ENCODE measurements at regions not wholly inside any gene's neighbourhood (a gene's known extent, or its start where the extent isn't known, plus 50 kb on each side); places are given as distances from the start of the nearest gene placed in this dataset.
A peak's percentile ranks its signal among the peaks of the same experiment; 100 is the strongest.

- H3K36me3 ChIP-seq (replicated peaks in 1 of 2; ENCODE audit: control extremely low read depth in 1 of 2, control insufficient read depth in 1 of 2, extremely low read depth in 1 of 2, insufficient read depth in 2 of 2, low read length in 1 of 2) = no peaks in the 10 kb centered on the region
- H3K9me3 ChIP-seq (ENCODE audit: control extremely low read depth in 1 of 3, control insufficient read depth in 2 of 3, insufficient read depth in 1 of 3, low read length in 2 of 3) = peaks cover 0 to 7% (median 0%) of the 10 kb centered on the region in 3 donors
- peaks cover 6% of the 10 kb centered on the region for H3K79me2 ChIP-seq (ENCODE audit: control insufficient read depth, insufficient read depth, low read length)
- under 1% methylated on average over 38 of the region's 43 CpGs for WGBS (ENCODE audit: insufficient coverage)
- no peaks in the 10 kb centered on the region for H4K20me1 ChIP-seq (ENCODE audit: control insufficient read depth, insufficient read depth, low read length, poor library complexity, severe bottlenecking)
- H3K9ac ChIP-seq (ENCODE audit: low read length) = peak overlapping the region; percentile 85
- Mint-ChIP-seq H3K4me3 (peak overlapping the region; percentile 97), H3K27ac (peak overlapping the region; percentile 97), H3K9me3 (ENCODE audit: insufficient read depth) (peaks cover 4% of the 10 kb centered on the region), H3K4me1 (peaks cover 43% of the 10 kb centered on the region), H3K27me3 (no peaks in the 10 kb centered on the region)
- ATAC-seq (ENCODE audit: low read depth) = peak; percentile 67
- peak overlapping the region; percentile 96 for H3K4me2 ChIP-seq (replicated peaks; ENCODE audit: low read depth, low read length, poor library complexity, severe bottlenecking)
- H3K27ac ChIP-seq (ENCODE audit: low read length in 2 of 2) = peak overlapping the region; percentile 73 to 74
- peaks cover 8 to 16% of the 10 kb centered on the region in 2 donors for H3K4me1 ChIP-seq (ENCODE audit: control insufficient read depth in 2 of 2, insufficient read depth in 2 of 2, low read length in 2 of 2)
- peak overlapping the region; percentile 98 for H2AFZ ChIP-seq (ENCODE audit: insufficient read depth, low read depth, low read length, poor library complexity, severe bottlenecking)
- ChIA-PET POLR2A (interaction anchor here (0.6 to 3.3 kb wide), 21 partner anchors 9 to 1588 kb away, joined by 3 to 50 read pairs (median 10); a partner anchor contains a TSS), CTCF (interaction anchor here (0.7 to 3.2 kb wide), 21 partner anchors 9 to 897 kb away, joined by 3 to 27 read pairs (median 5); a partner anchor contains a TSS)
- H3K27me3 ChIP-seq (replicated peaks in 1 of 4; ENCODE audit: control extremely low read depth in 1 of 4, control insufficient read depth in 3 of 4, insufficient read depth in 4 of 4, low read length in 3 of 4) = no peaks in the 10 kb centered on the region
- H3K4me3 ChIP-seq (ENCODE audit: control extremely low read depth in 1 of 5, extremely low read depth in 1 of 5, insufficient read depth in 1 of 5, low read depth in 2 of 5, low read length in 4 of 5) = peak overlapping the region; percentile 68 to 90 (median 83)
- TF ChIP-seq CTCF (IDR thresholded peaks at IDR 0.05) (peak; percentile 70), EZH2 (IDR thresholded peaks at IDR 0.05; ENCODE audit: borderline replicate concordance, insufficient read depth, low read depth, low read length, poor library complexity, severe bottlenecking) (no peak)
- intact Hi-C loops (cut with micrococcal nuclease) = loop anchor here (1.0 to 2.0 kb wide), 3 partner anchors 21 to 45 kb away; a partner anchor contains a TSS
- peak; percentile 88 for DNase-seq
These were observed 114.9 kb upstream of the BTN3A2 start for GRCh38 chr6:26249957-26250697.

- peak overlapping the region; percentile 85 for H3K9ac ChIP-seq (ENCODE audit: low read length)
- Mint-ChIP-seq H3K27ac (peak overlapping the region; percentile 97), H3K27me3 (no peaks in the 10 kb centered on the region), H3K4me3 (peak overlapping the region; percentile 97), H3K9me3 (ENCODE audit: insufficient read depth) (peaks cover 4% of the 10 kb centered on the region), H3K4me1 (peaks cover 43% of the 10 kb centered on the region)
- H2AFZ ChIP-seq (ENCODE audit: insufficient read depth, low read depth, low read length, poor library complexity, severe bottlenecking) = peak overlapping the region; percentile 98
- H3K4me2 ChIP-seq (replicated peaks; ENCODE audit: low read depth, low read length, poor library complexity, severe bottlenecking) = peak overlapping the region; percentile 96
- no CpG with 5 or more reads among the region's 9 CpGs for WGBS (ENCODE audit: insufficient coverage)
- no peaks in the 10 kb centered on the region for H3K36me3 ChIP-seq (replicated peaks in 1 of 2; ENCODE audit: control extremely low read depth in 1 of 2, control insufficient read depth in 1 of 2, extremely low read depth in 1 of 2, insufficient read depth in 2 of 2, low read length in 1 of 2)
- peaks cover 8 to 16% of the 10 kb centered on the region in 2 donors for H3K4me1 ChIP-seq (ENCODE audit: control insufficient read depth in 2 of 2, insufficient read depth in 2 of 2, low read length in 2 of 2)
- DNase-seq (no peak), ATAC-seq (ENCODE audit: low read depth) (no peak)
- intact Hi-C loops (cut with micrococcal nuclease) = loop anchor here (1.0 to 2.0 kb wide), 6 partner anchors 10 to 46 kb away; a partner anchor contains a TSS
- no peak for TF ChIP-seq CTCF (IDR thresholded peaks at IDR 0.05)
- TF ChIP-seq EZH2 (IDR thresholded peaks at IDR 0.05; ENCODE audit: borderline replicate concordance, insufficient read depth, low read depth, low read length, poor library complexity, severe bottlenecking) = no peak
- H3K27ac ChIP-seq (ENCODE audit: low read length in 2 of 2) = peak overlapping the region; percentile 73 to 74
- H3K4me3 ChIP-seq (ENCODE audit: control extremely low read depth in 1 of 5, extremely low read depth in 1 of 5, insufficient read depth in 1 of 5, low read depth in 2 of 5, low read length in 4 of 5) = peak overlapping the region; percentile 68 to 90 (median 83)
- H3K9me3 ChIP-seq (ENCODE audit: control extremely low read depth in 1 of 3, control insufficient read depth in 2 of 3, insufficient read depth in 1 of 3, low read length in 2 of 3) = peaks cover 0 to 7% (median 0%) of the 10 kb centered on the region in 3 donors
- H3K79me2 ChIP-seq (ENCODE audit: control insufficient read depth, insufficient read depth, low read length) = peaks cover 6% of the 10 kb centered on the region
- no peaks in the 10 kb centered on the region for H3K27me3 ChIP-seq (replicated peaks in 1 of 4; ENCODE audit: control extremely low read depth in 1 of 4, control insufficient read depth in 3 of 4, insufficient read depth in 4 of 4, low read length in 3 of 4)
- ChIA-PET CTCF (interaction anchor here (0.7 to 3.2 kb wide), 22 partner anchors 10 to 896 kb away, joined by 3 to 27 read pairs (median 5); a partner anchor contains a TSS), POLR2A (interaction anchor here (0.5 to 3.3 kb wide), 19 partner anchors 9 to 1587 kb away, joined by 3 to 50 read pairs (median 11); a partner anchor contains a TSS)
- H4K20me1 ChIP-seq (ENCODE audit: control insufficient read depth, insufficient read depth, low read length, poor library complexity, severe bottlenecking) = no peaks in the 10 kb centered on the region
These were observed 114.3 kb upstream of the BTN3A2 start for GRCh38 chr6:26250698-26251044.

All from B cell (primary cell).